ENCODE measurements at regions not wholly inside any gene's neighbourhood (a gene's known extent, or its start where the extent isn't known, plus 50 kb on each side); places are given as distances from the start of the nearest gene placed in this dataset.

- H3K9me3 ChIP-seq, result no peaks in the 10 kb centered on the region
- TF ChIP-seq POLR2A (IDR thresholded peaks at IDR 0.05), result no peak
- TF ChIP-seq, protein P1, sequence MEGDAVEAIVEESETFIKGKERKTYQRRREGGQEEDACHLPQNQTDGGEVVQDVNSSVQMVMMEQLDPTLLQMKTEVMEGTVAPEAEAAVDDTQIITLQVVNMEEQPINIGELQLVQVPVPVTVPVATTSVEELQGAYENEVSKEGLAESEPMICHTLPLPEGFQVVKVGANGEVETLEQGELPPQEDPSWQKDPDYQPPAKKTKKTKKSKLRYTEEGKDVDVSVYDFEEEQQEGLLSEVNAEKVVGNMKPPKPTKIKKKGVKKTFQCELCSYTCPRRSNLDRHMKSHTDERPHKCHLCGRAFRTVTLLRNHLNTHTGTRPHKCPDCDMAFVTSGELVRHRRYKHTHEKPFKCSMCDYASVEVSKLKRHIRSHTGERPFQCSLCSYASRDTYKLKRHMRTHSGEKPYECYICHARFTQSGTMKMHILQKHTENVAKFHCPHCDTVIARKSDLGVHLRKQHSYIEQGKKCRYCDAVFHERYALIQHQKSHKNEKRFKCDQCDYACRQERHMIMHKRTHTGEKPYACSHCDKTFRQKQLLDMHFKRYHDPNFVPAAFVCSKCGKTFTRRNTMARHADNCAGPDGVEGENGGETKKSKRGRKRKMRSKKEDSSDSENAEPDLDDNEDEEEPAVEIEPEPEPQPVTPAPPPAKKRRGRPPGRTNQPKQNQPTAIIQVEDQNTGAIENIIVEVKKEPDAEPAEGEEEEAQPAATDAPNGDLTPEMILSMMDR (IDR thresholded peaks at IDR 0.05), result no peak
- no peaks in the 10 kb centered on the region for H3K4me1 ChIP-seq
- DNase-seq, result no peak
- no peaks in the 10 kb centered on the region for H3K27me3 ChIP-seq
- no peak overlapping the region for H3K27ac ChIP-seq
- no peaks in the 10 kb centered on the region for H3K36me3 ChIP-seq
- intact Hi-C loops (cut with DNase I; ENCODE audit: low total_unique reads), result no loop called here
- no peak overlapping the region for H3K4me3 ChIP-seq
Observed at GRCh38 chr5:97751540-97751939, 568.5 kb upstream of the RIOK2 start.

DNA sequence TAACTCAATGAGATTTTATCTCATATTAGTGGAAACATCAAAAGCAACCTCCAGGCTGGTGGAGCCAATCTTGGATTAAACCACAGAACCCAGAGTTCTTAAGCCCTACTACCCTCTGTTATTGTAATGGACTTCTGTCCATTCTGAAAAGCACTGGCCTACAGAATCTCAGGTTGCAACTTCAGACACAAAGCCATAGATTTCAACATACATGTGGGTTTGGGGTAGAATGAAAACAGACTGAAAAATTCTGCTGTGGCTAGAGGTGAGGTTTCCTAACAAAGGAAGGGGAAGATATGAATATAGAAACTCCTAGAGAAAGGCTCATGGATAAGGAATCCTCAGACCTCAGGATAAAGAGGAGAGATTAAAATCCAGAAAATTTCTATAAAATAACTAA is 569.8 kb upstream of the RIOK2 start:
- H3K9me3 ChIP-seq, result no peaks in the 10 kb centered on the region
- intact Hi-C loops (cut with DNase I; ENCODE audit: low total_unique reads), result no loop called here
- no peak for DNase-seq
- no peaks in the 10 kb centered on the region for H3K4me1 ChIP-seq
- no peak overlapping the region for H3K27ac ChIP-seq
- H3K27me3 ChIP-seq, result no peaks in the 10 kb centered on the region
- TF ChIP-seq, protein P1 (IDR thresholded peaks at IDR 0.05), result no peak
- no peak for TF ChIP-seq POLR2A (IDR thresholded peaks at IDR 0.05)
- H3K36me3 ChIP-seq, result no peaks in the 10 kb centered on the region
- H3K4me3 ChIP-seq, result no peak overlapping the region

DNA sequence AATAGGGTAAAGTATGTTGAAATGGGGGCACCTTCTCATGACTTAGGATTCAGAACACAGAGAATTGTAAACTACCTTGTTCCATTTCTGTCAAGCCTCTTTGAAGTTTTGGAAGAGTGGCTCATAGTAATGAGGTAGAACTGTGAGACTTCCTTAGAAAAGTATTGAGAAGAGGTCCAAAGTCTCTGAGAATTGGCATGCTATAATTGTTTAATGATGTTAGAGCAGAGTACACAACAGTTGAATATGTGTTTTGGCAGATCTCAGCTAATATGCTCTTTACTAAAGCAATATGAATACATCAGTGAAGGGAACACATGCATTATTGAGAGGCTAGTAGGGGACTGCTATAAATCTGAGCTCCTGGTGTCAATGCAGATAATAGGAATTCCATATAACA is 579.4 kb upstream of the RIOK2 start:
- no peak overlapping the region for H3K4me3 ChIP-seq
- no peak overlapping the region for H3K27ac ChIP-seq
- intact Hi-C loops (cut with DNase I; ENCODE audit: low total_unique reads), result no loop called here
- no peaks in the 10 kb centered on the region for H3K36me3 ChIP-seq
- TF ChIP-seq, protein P1 (IDR thresholded peaks at IDR 0.05), result no peak
- TF ChIP-seq POLR2A (IDR thresholded peaks at IDR 0.05), result no peak
- no peaks in the 10 kb centered on the region for H3K9me3 ChIP-seq
- DNase-seq, result no peak
- H3K4me1 ChIP-seq, result no peaks in the 10 kb centered on the region
- H3K27me3 ChIP-seq, result no peaks in the 10 kb centered on the region

- H3K9me3 ChIP-seq, result no peaks in the 10 kb centered on the region
- no peak overlapping the region for H3K27ac ChIP-seq
- intact Hi-C loops (cut with DNase I; ENCODE audit: low total_unique reads), result no loop called here
- no peak overlapping the region for H3K4me3 ChIP-seq
- no peak for TF ChIP-seq POLR2A (IDR thresholded peaks at IDR 0.05)
- TF ChIP-seq, protein P1 (IDR thresholded peaks at IDR 0.05), result no peak
- H3K4me1 ChIP-seq, result no peaks in the 10 kb centered on the region
- DNase-seq, result no peak
- no peaks in the 10 kb centered on the region for H3K36me3 ChIP-seq
- H3K27me3 ChIP-seq, result no peaks in the 10 kb centered on the region
Observed at GRCh38 chr5:97764700-97765099, 581.7 kb upstream of the RIOK2 start.

GRCh38 chr5:97778451-97778850 is 595.4 kb upstream of the RIOK2 start:
- TF ChIP-seq POLR2A (IDR thresholded peaks at IDR 0.05), result no peak
- TF ChIP-seq, protein P1 (IDR thresholded peaks at IDR 0.05), result no peak
- Histone ChIP-seq H3K9me3 (no peaks in the 10 kb centered on the region), H3K36me3 (no peaks in the 10 kb centered on the region), H3K27me3 (no peaks in the 10 kb centered on the region), H3K4me1 (no peaks in the 10 kb centered on the region), H3K27ac (no peak overlapping the region), H3K4me3 (no peak overlapping the region)
- no peak for DNase-seq
- intact Hi-C loops (cut with DNase I; ENCODE audit: low total_unique reads), result no loop called here

All from uterus (tissue), 3 donors.